ENCODE measurements at regions not wholly inside any gene's neighbourhood (a gene's known extent, or its start where the extent isn't known, plus 50 kb on each side); places are given as distances from the start of the nearest gene placed in this dataset.

- no peak for DNase-seq (ENCODE audit: low spot score)
These were observed 290.2 kb downstream of the SLITRK1 start for GRCh38 chr13:83592095-83592494.

GRCh38 chr13:83589814-83590213 lies 292.5 kb downstream of the SLITRK1 start:
- DNase-seq (ENCODE audit: low spot score), result no peak

DNA sequence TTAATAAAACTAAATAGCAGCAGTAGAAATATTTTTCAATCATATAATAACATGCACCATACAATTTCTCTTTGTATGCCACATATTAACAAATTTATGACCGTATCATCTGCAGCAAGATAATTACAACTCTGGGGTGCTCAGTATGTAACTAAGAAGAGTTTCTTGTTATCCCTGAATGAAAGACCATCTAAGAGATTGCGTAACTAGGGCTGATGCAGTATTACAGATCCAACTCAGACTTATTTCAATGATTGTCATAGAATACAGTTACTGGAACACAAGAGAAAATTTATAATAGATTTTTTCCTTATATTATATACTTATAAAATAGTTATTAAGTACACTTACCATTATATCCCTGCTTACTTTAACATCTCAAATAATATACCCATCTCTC lies 305.1 kb downstream of the SLITRK1 start:
- no peak for DNase-seq (ENCODE audit: low spot score)

GRCh38 chr13:83568019-83568418 lies 314.3 kb downstream of the SLITRK1 start:
- DNase-seq (ENCODE audit: low spot score), result no peak

DNA sequence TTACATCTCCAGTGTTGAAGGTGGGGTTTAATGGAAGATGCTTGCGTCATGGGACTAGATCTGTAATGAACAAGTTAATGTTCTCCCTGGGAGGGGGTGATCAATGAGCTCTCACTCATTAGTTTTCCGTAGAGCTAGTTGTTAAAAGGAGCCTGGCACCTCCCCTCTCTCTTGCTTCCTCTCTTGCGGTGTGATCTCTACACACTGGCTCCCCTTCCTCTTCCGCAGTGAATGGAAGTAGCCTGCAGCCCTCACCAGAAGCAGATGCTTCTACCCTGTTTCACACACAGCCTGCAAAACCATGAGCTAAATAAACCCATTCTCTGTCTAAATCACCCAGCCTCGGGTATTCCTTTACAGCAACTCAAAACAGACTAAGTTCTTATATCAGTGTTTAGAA lies 318.8 kb downstream of the SLITRK1 start:
- DNase-seq (ENCODE audit: low spot score), result no peak

GRCh38 chr13:83557845-83558244 lies 324.4 kb downstream of the SLITRK1 start:
- no peak for DNase-seq (ENCODE audit: low spot score)

DNA sequence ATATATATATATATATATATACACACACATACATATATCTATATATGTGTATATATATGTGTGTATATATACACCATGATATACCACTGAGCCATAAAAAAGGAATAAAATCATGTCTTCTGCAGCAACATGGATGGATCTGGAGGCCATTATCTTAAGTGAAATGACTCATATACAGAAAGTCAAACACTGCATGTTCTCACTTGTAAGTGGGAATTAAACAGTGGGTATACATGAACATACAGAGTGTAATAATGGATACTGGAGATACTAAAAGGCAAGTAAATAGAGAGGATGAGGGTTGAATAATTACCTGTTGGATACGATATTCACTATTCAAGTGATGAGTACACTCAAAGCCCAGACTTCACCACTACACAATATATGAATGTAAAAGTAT lies 332.6 kb downstream of the SLITRK1 start:
- no peak for DNase-seq (ENCODE audit: low spot score)

DNA sequence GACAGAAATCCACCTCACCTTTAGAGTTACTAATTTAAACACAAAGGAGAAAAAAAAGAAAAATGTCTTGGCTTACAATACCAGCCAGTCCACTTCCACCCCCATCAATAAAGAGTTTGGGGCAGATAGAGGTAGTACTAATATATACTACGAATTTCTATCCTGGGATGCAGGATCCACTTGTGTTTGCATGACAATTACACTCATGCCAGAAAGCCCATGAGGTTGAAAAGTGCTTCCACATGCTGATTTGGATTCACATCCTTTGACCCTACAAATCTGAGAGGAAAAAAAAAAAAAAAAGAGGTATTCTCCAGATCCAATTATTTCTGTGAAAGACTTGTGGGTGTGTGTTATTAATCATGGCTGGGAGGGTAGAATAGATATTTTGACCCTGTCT lies 335.2 kb downstream of the SLITRK1 start:
- no peak for DNase-seq (ENCODE audit: low spot score)

GRCh38 chr13:83546476-83546875 lies 335.8 kb downstream of the SLITRK1 start:
- no peak for DNase-seq (ENCODE audit: low spot score)

- no peak for DNase-seq (ENCODE audit: low spot score)
These were observed 343.6 kb downstream of the SLITRK1 start for GRCh38 chr13:83538636-83539035.

- no peak for DNase-seq (ENCODE audit: low spot score)
These were observed 345.3 kb downstream of the SLITRK1 start for GRCh38 chr13:83536941-83537340.

- no peak for DNase-seq (ENCODE audit: low spot score)
These were observed 346.1 kb downstream of the SLITRK1 start for GRCh38 chr13:83536153-83536552.

DNA sequence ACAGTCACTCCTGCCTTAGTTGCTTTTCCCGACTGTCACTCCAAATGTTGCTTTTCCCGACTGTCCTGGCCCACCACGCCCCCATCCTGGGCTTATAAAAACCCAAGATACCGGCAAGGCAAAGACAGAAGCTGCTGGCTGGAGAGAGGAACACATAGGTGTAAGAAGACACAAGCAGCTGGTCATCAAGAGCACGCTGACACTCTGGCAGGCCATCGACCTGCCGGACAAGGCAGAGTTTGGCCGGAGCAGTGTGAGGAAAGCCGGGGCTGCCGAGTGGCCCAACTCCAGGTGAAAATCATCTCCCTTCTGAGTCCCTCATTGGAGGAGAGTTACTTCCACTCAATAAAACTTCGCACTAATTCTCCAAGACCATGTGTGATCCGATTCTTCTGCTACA lies 349.5 kb downstream of the SLITRK1 start:
- no peak for DNase-seq (ENCODE audit: low spot score)

- no peak for DNase-seq (ENCODE audit: low spot score)
These were observed 351.3 kb downstream of the SLITRK1 start for GRCh38 chr13:83531022-83531421.

DNA sequence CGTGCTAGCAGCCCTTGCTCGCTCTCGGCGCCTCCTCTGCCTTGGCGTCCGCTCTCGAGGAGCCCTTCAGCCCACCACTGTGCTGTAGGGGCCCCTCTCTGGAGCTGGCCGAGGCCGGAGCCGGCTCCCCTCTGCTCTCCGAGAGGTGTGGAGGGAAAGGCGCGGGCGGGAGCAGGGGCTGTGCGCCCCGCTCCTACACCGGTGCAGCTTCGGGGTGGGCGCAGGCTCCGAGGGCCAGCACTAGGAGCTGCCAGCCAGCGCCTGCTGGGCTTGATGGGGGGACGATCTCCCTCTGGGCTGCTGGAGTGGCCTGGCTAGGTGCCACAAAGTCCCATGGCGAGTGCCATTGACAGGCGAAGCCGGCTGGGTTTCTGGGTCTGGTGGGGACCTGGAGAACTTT lies 365.5 kb downstream of the SLITRK1 start:
- DNase-seq (ENCODE audit: low spot score), result no peak

GRCh38 chr13:83515268-83516015 lies 366.8 kb downstream of the SLITRK1 start:
- no peak for DNase-seq (ENCODE audit: low spot score)

GRCh38 chr13:83508771-83509301 lies 373.4 kb downstream of the SLITRK1 start:
- no peak for DNase-seq (ENCODE audit: low spot score)

DNA sequence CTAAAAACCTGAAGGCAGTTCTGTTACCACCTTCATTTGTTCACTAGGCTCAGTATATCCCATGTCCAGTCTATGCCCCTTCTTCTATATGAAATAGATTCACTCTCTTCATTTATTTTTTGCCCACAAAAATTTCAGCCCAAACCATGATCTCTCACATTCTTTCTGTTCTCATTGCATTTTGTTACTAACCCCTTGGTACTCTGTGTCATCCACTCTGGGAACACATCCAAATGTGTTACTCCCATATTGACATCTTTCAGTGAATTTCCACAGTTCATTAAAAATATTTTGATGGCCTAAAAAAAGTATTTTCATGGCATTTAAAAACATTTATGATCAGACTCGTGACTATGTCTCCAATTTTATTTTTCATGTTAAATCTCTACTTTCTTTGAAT lies 378.9 kb downstream of the SLITRK1 start:
- DNase-seq (ENCODE audit: low spot score), result no peak

DNA sequence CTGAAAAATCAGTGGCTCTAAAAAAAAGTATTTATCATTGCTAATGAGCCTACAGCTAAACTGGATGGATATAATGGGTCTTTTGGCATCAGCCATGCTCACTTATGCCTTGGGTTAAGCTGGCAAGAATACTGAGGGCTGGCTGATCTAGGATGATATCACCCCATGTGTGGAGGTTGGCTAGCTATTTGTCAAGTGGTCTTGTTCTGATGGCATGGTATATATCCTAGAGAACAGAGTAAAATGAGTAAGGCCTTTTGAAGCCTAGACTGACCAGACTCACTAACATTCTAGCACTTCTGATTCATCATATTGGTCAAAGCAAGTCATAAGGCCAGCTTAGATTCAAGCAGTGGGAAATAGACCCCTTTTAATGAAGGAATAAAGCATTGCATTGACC lies 383.0 kb downstream of the SLITRK1 start:
- DNase-seq (ENCODE audit: low spot score), result no peak

- no peak for DNase-seq (ENCODE audit: low spot score)
These were observed 383.6 kb downstream of the SLITRK1 start for GRCh38 chr13:83498481-83499190.

GRCh38 chr13:83498045-83498444 lies 384.2 kb downstream of the SLITRK1 start:
- no peak for DNase-seq (ENCODE audit: low spot score)

DNA sequence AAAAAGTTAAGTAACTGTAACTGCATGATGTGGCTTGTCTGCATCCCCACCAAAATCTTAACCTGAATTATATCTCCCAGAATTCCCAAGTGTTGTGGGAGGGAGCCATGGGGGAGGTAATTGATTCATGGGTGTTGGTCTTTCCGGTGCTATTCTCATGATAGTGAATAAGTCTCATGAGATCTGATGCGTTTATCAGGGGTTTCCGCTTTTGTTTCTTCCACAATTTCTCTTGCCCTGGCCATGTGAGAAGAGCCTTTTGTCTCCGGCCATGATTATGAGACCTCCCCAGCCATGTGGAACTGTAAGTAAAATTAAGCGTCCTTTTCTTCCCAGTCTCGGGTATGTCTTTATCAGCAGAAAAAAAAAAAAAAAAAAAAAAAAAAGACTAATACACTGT lies 385.8 kb downstream of the SLITRK1 start:
- DNase-seq (ENCODE audit: low spot score), result no peak

- no peak for DNase-seq (ENCODE audit: low spot score)
These were observed 397.2 kb downstream of the SLITRK1 start for GRCh38 chr13:83485101-83485500.

GRCh38 chr13:83471011-83471410 lies 411.3 kb downstream of the SLITRK1 start:
- DNase-seq (ENCODE audit: low spot score), result no peak
